22Rv1 (cell line): ENCODE measurements at regions not wholly inside any gene's neighbourhood (a gene's known extent, or its start where the extent isn't known, plus 50 kb on each side); places are given as distances from the start of the nearest gene placed in this dataset.

Experiments
- ZFX ChIP-seq: fragments of 450-650 bp; IDR thresholded peaks from 2 replicates; pipeline ENCODE4 v1.6.1; 2017; ENCODE audit warnings: antibody characterized with exemption, borderline replicate concordance
- TF ChIP-seq, protein P1 (sequence below): fragments of 450-650 bp; IDR thresholded peaks from 2 replicates; pipeline ENCODE4 v1.5.1; 2017; ENCODE audit warnings: mild to moderate bottlenecking

- TF ChIP-seq, protein P1, sequence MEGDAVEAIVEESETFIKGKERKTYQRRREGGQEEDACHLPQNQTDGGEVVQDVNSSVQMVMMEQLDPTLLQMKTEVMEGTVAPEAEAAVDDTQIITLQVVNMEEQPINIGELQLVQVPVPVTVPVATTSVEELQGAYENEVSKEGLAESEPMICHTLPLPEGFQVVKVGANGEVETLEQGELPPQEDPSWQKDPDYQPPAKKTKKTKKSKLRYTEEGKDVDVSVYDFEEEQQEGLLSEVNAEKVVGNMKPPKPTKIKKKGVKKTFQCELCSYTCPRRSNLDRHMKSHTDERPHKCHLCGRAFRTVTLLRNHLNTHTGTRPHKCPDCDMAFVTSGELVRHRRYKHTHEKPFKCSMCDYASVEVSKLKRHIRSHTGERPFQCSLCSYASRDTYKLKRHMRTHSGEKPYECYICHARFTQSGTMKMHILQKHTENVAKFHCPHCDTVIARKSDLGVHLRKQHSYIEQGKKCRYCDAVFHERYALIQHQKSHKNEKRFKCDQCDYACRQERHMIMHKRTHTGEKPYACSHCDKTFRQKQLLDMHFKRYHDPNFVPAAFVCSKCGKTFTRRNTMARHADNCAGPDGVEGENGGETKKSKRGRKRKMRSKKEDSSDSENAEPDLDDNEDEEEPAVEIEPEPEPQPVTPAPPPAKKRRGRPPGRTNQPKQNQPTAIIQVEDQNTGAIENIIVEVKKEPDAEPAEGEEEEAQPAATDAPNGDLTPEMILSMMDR = no peak
- TF ChIP-seq ZFX = no peak
Measured at GRCh38 chr6:82484001-82484400, 120.4 kb downstream of the TPBG start.
